Liver (tissue), 8 donors: ENCODE measurements at regions not wholly inside any gene's neighbourhood (a gene's known extent, or its start where the extent isn't known, plus 50 kb on each side); places are given as distances from the start of the nearest gene placed in this dataset.

Experiments used
- DNase-seq: peaks from one replicate; pipeline ENCODE4 v3.0.0-alpha.2; 2017; ENCODE audit warnings: low spot score
- H3K27ac ChIP-seq, 2 donors: one replicate each; pipeline ENCODE4 v1.7.0; 2013; ENCODE audit warnings: inconsistent platforms in 2 of 2, low read length in 2 of 2, control low read depth in 1 of 2, low read depth in 1 of 2, mild to moderate bottlenecking in 1 of 2
- H3K27me3 ChIP-seq, 4 donors: one replicate each; pipeline versions ENCODE4 v1.6.1 to v1.7.0; 2013; ENCODE audit warnings: low read length in 3 of 4, inconsistent platforms in 1 of 4, mild to moderate bottlenecking in 1 of 4, moderate library complexity in 1 of 4; ENCODE audit not compliant: control insufficient read depth in 4 of 4, insufficient read depth in 4 of 4
- H3K36me3 ChIP-seq, 4 donors: one replicate each; pipeline versions ENCODE4 v1.6.1 to v1.7.0; 2013; ENCODE audit warnings: low read length in 3 of 4, mild to moderate bottlenecking in 3 of 4, low read depth in 1 of 4, moderate library complexity in 1 of 4; ENCODE audit not compliant: control insufficient read depth in 4 of 4, insufficient read depth in 3 of 4
- H3K4me1 ChIP-seq, 4 donors: one replicate each; pipeline versions ENCODE4 v1.6.1 to v1.7.0; 2013; ENCODE audit warnings: low read length in 3 of 4, mild to moderate bottlenecking in 3 of 4, moderate library complexity in 1 of 4; ENCODE audit not compliant: control insufficient read depth in 4 of 4, insufficient read depth in 4 of 4
- H3K4me3 ChIP-seq, 3 donors: one replicate each; pipeline versions ENCODE4 v1.6.1 to v1.7.0; 2013; ENCODE audit warnings: low read length in 3 of 3, control low read depth in 1 of 3, low read depth in 1 of 3, mild to moderate bottlenecking in 1 of 3
- H3K9ac ChIP-seq, 2 donors: one replicate each; pipeline ENCODE4 v1.7.0; 2013; ENCODE audit warnings: low read length in 2 of 2, mild to moderate bottlenecking in 2 of 2, moderate library complexity in 2 of 2, control low read depth in 1 of 2, low read depth in 1 of 2
- H3K9me3 ChIP-seq, 4 donors: one replicate each; pipeline versions ENCODE4 v1.6.1 to v1.7.0; 2013; ENCODE audit warnings: low read length in 3 of 4; ENCODE audit not compliant: control insufficient read depth in 4 of 4
- EGR1 ChIP-seq, 2 donors: IDR thresholded peaks; 2 replicates each; pipeline ENCODE4 v1.6.1; 2016 to 2018; ENCODE audit warnings: antibody characterized with exemption in 2 of 2, low read depth in 2 of 2
- FOXA1 ChIP-seq: IDR thresholded peaks from 2 replicates; pipeline ENCODE4 v1.6.1; 2016; ENCODE audit warnings: antibody characterized with exemption
- FOXA2 ChIP-seq: IDR thresholded peaks from 2 replicates; pipeline ENCODE4 v1.6.1; 2016; ENCODE audit warnings: antibody characterized with exemption
- GABPA ChIP-seq, 2 donors: IDR thresholded peaks in 1 of 2; conservative IDR thresholded peaks in 1 of 2; 2 replicates each; pipeline ENCODE4 v1.6.1; 2016; ENCODE audit warnings: antibody characterized with exemption in 2 of 2, mild to moderate bottlenecking in 1 of 2, moderate library complexity in 1 of 2
- HNF4A ChIP-seq, 2 donors: conservative IDR thresholded peaks; 2 replicates each; pipeline ENCODE4 v1.6.1; 2016; ENCODE audit warnings: antibody characterized with exemption in 2 of 2, mild to moderate bottlenecking in 2 of 2
- HNF4G ChIP-seq: IDR thresholded peaks from 2 replicates; pipeline ENCODE4 v1.6.1; 2016; ENCODE audit warnings: antibody characterized with exemption
- JUND ChIP-seq, 2 donors: IDR thresholded peaks; 2 replicates each; pipeline ENCODE4 v1.6.1; 2016; ENCODE audit warnings: antibody characterized with exemption in 2 of 2
- MAX ChIP-seq: IDR thresholded peaks from 2 replicates; pipeline ENCODE4 v1.6.1; 2016; ENCODE audit warnings: antibody characterized with exemption
- NR2F2 ChIP-seq: IDR thresholded peaks from 2 replicates; pipeline ENCODE4 v1.6.1; 2016; ENCODE audit warnings: antibody characterized with exemption
- REST ChIP-seq: IDR thresholded peaks from 2 replicates; pipeline ENCODE4 v1.6.1; 2016; ENCODE audit warnings: antibody characterized with exemption, mild to moderate bottlenecking
- RXRA ChIP-seq, 2 donors: IDR thresholded peaks; 2 replicates each; pipeline ENCODE4 v1.6.1; 2017 to 2018; ENCODE audit warnings: antibody characterized with exemption in 2 of 2, mild to moderate bottlenecking in 1 of 2
- SP1 ChIP-seq: IDR thresholded peaks from 2 replicates; pipeline ENCODE4 v1.6.1; 2018; ENCODE audit warnings: antibody characterized with exemption, mild to moderate bottlenecking
- TAF1 ChIP-seq: conservative IDR thresholded peaks from 2 replicates; pipeline ENCODE4 v1.6.1; 2016; ENCODE audit warnings: antibody characterized with exemption, mild to moderate bottlenecking
- YY1 ChIP-seq: IDR thresholded peaks from 2 replicates; pipeline ENCODE4 v1.6.1; 2016; ENCODE audit warnings: antibody characterized with exemption, mild to moderate bottlenecking
- WGBS: extraction: QIAGEN DNeasy Blood & Tissue Kit; methylation state at CpG from one replicate; pipeline ENCODE4 v1.1.7; 2013; 5-methylcytosine and 5-hydroxymethylcytosine counted together
- TF ChIP-seq, protein P1 (sequence below): IDR thresholded peaks from 2 replicates; pipeline ENCODE4 v1.6.1; 2016; ENCODE audit warnings: antibody characterized with exemption
- TF ChIP-seq, protein P2 (sequence below): fragments of 150-350 bp; IDR thresholded peaks from 2 replicates; pipeline ENCODE4 v1.5.1; 2017; ENCODE audit warnings: improper control_type of control experiment, low read depth, low read length; ENCODE audit not compliant: missing input control
- TF ChIP-seq, protein P3 (sequence below): IDR thresholded peaks from 2 replicates; pipeline ENCODE4 v1.6.1; 2016; ENCODE audit warnings: antibody characterized with exemption
- donor health status: healthy.
- donor health status: healthy.
- donor health status: healthy.
- donor health status: healthy.
- donor health status: healthy.

DNA sequence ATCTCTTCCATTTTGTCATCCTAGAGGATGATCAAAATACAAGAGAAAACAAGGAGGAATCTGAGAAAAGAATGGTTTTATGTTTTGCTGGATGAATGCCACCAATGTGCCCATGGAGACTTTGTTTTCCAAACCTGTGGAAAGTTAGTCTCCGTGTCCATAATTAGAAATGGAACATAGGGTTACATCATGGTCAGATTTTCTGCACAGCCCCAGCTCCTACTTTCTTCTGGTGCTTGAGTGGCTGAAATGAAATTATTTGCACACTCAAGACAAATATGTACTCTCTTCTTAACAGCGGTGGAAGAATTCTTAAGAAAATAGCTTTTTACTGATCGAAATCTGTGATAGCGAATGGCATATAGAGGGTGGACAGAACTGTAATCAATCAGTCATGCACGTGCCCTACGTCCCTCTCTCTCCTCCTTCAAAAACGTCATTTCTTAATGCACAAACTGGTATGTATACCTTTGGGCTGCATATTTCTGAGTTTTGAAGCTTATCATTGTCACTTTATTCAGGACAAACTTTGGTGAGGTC is 825.2 kb downstream of the AACS start:
- Histone ChIP-seq H3K36me3 (no peaks in the 10 kb centered on the region), H3K4me3 (no peak overlapping the region), H3K27me3 (no peaks in the 10 kb centered on the region), H3K4me1 (no peaks in the 10 kb centered on the region), H3K9ac (no peak overlapping the region), H3K27ac (no peak overlapping the region), H3K9me3 (peaks cover 0 to 2% (median 0%) of the 10 kb centered on the region in 4 donors)
- TF ChIP-seq HNF4A (conservative IDR thresholded peaks at IDR 0.05): no peak
- TF ChIP-seq YY1: no peak
- no peak for TF ChIP-seq NR2F2
- TF ChIP-seq, protein P1, sequence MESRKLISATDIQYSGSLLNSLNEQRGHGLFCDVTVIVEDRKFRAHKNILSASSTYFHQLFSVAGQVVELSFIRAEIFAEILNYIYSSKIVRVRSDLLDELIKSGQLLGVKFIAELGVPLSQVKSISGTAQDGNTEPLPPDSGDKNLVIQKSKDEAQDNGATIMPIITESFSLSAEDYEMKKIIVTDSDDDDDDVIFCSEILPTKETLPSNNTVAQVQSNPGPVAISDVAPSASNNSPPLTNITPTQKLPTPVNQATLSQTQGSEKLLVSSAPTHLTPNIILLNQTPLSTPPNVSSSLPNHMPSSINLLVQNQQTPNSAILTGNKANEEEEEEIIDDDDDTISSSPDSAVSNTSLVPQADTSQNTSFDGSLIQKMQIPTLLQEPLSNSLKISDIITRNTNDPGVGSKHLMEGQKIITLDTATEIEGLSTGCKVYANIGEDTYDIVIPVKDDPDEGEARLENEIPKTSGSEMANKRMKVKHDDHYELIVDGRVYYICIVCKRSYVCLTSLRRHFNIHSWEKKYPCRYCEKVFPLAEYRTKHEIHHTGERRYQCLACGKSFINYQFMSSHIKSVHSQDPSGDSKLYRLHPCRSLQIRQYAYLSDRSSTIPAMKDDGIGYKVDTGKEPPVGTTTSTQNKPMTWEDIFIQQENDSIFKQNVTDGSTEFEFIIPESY: no peak
- TF ChIP-seq MAX: no peak
- TF ChIP-seq JUND (IDR thresholded peaks at IDR 0.05): no peak
- no peak for TF ChIP-seq GABPA (IDR thresholded peaks at IDR 0.05 in 1 of 2, conservative IDR thresholded peaks at IDR 0.05 in 1 of 2)
- no peak for TF ChIP-seq SP1
- TF ChIP-seq, protein P2, sequence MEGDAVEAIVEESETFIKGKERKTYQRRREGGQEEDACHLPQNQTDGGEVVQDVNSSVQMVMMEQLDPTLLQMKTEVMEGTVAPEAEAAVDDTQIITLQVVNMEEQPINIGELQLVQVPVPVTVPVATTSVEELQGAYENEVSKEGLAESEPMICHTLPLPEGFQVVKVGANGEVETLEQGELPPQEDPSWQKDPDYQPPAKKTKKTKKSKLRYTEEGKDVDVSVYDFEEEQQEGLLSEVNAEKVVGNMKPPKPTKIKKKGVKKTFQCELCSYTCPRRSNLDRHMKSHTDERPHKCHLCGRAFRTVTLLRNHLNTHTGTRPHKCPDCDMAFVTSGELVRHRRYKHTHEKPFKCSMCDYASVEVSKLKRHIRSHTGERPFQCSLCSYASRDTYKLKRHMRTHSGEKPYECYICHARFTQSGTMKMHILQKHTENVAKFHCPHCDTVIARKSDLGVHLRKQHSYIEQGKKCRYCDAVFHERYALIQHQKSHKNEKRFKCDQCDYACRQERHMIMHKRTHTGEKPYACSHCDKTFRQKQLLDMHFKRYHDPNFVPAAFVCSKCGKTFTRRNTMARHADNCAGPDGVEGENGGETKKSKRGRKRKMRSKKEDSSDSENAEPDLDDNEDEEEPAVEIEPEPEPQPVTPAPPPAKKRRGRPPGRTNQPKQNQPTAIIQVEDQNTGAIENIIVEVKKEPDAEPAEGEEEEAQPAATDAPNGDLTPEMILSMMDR: no peak
- no peak for TF ChIP-seq FOXA1
- TF ChIP-seq HNF4G: no peak
- TF ChIP-seq REST: no peak
- TF ChIP-seq, protein P3, sequence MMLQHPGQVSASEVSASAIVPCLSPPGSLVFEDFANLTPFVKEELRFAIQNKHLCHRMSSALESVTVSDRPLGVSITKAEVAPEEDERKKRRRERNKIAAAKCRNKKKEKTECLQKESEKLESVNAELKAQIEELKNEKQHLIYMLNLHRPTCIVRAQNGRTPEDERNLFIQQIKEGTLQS: no peak
- TF ChIP-seq TAF1: no peak
- no peak for TF ChIP-seq EGR1 (IDR thresholded peaks at IDR 0.05; ENCODE audit: low read depth in 2 of 2)
- TF ChIP-seq FOXA2: no peak
- no peak for DNase-seq
- WGBS: 80% methylated on average over 7 of the region's 7 CpGs

DNA sequence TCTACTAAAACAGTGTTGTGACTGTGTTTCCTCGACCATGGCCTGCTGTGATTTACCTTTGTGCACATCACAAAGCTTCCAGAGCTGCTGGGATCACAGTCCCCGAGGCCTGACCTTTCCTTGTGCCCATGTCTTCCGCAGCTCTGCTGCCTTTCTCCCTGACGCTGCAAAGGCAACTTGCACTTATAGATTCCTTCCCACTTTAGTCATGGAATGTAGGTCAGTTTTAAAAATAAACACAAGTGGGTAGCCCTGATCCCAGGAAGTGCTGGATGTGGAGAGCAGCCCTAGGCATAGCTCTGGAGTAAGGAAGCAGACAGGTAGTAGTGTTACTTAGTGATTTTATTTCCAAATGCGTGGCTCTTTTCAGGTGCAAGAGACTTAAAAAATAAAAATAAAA is 825.7 kb downstream of the AACS start:
- H3K27ac ChIP-seq: no peak overlapping the region
- H3K36me3 ChIP-seq: no peaks in the 10 kb centered on the region
- no peak overlapping the region for H3K9ac ChIP-seq
- no peaks in the 10 kb centered on the region for H3K4me1 ChIP-seq
- WGBS: 62% methylated on average over 5 of the region's 5 CpGs
- peaks cover 0 to 2% (median 0%) of the 10 kb centered on the region in 4 donors for H3K9me3 ChIP-seq
- no peak overlapping the region for H3K4me3 ChIP-seq
- DNase-seq: no peak
- peaks cover 0 to under 1% (median 0%) of the 10 kb centered on the region in 4 donors for H3K27me3 ChIP-seq
- TF ChIP-seq EGR1 (IDR thresholded peaks at IDR 0.05; ENCODE audit: low read depth in 2 of 2) (no peak), TAF1 (no peak), YY1 (no peak), RXRA (IDR thresholded peaks at IDR 0.05) (no peak), HNF4A (conservative IDR thresholded peaks at IDR 0.05) (no peak), REST (no peak), MAX (no peak), SP1 (no peak), GABPA (IDR thresholded peaks at IDR 0.05 in 1 of 2, conservative IDR thresholded peaks at IDR 0.05 in 1 of 2) (no peak), NR2F2 (no peak)
- TF ChIP-seq, protein P2: no peak
